SK-N-SH (cell line): ENCODE measurements at regions not wholly inside any gene's neighbourhood (a gene's known extent, or its start where the extent isn't known, plus 50 kb on each side); places are given as distances from the start of the nearest gene placed in this dataset.

ENCODE experiments used
- CTCF ChIA-PET: fragments of 300-600, 350-600 bp; formaldehyde crosslinking; extraction: SDS; loops from one replicate; lab custom pipeline; 2021; lab: Yijun Ruan, JAX
- POLR2A ChIA-PET: fragments of 350-600 bp; sonication (Branson Sonifier 250); formaldehyde crosslinking; extraction: SDS; loops from one replicate; lab custom pipeline; 2020; ENCODE audit warnings: antibody characterized with exemption, inconsistent platforms; lab: Yijun Ruan, JAX
- DNase-seq: peaks from one replicate; pipeline ENCODE4 v3.0.0; 2012
- H2AFZ ChIP-seq: fragments of 200-600 bp; sonication (generic); 2 replicates; pipeline ENCODE4 v1.8.1; 2016; ENCODE audit warnings: antibody characterized with exemption, mild to moderate bottlenecking, low read depth
- H3F3A ChIP-seq: fragments of 200-600 bp; sonication (generic); replicated peaks from 2 replicates; pipeline ENCODE3; 2016; ENCODE audit warnings: antibody characterized with exemption, mild to moderate bottlenecking; ENCODE audit not compliant: insufficient read depth
- H3K27ac ChIP-seq, 2 experiments: fragments of 200-500 bp in 1 of 2; fragments of 200-600 bp in 1 of 2; sonication (Bioruptor generic) in 1 of 2; sonication (generic), shearing (Covaris generic) in 1 of 2; 2 replicates each; pipeline versions ENCODE4 v1.5.1 to v1.6.1; 2014 to 2016; ENCODE audit warnings: low read depth in 2 of 2, inconsistent platforms in 1 of 2, low read length in 1 of 2, mild to moderate bottlenecking in 1 of 2, mixed read lengths in 1 of 2
- H3K27me3 ChIP-seq: fragments of 200-600 bp; sonication (generic), shearing (Covaris generic); 2 replicates; pipeline ENCODE4 v1.6.1; 2016; ENCODE audit warnings: mixed run types; ENCODE audit not compliant: insufficient read depth
- H3K36me3 ChIP-seq, 2 experiments: fragments of 200-500 bp in 1 of 2; fragments of 200-600 bp in 1 of 2; sonication (Bioruptor generic) in 1 of 2; sonication (generic) in 1 of 2; replicated peaks in 1 of 2; 2 replicates each; pipeline versions ENCODE3 to v1.5.1; 2014 to 2016; ENCODE audit warnings: low read length in 1 of 2, mild to moderate bottlenecking in 1 of 2; ENCODE audit not compliant: insufficient read depth in 2 of 2, control insufficient read depth in 1 of 2
- H3K4me1 ChIP-seq, 2 experiments: fragments of 200-500 bp in 1 of 2; fragments of 200-600 bp in 1 of 2; sonication (Bioruptor generic) in 1 of 2; sonication (generic), shearing (Covaris generic) in 1 of 2; 2 replicates each; pipeline versions ENCODE4 v1.5.1 to v1.6.1; 2014 to 2016; ENCODE audit warnings: low read depth in 1 of 2, low read length in 1 of 2, mixed run types in 1 of 2; ENCODE audit not compliant: insufficient read depth in 2 of 2, control insufficient read depth in 1 of 2
- H3K4me2 ChIP-seq: fragments of 200-600 bp; sonication (generic), shearing (Covaris generic); 2 replicates; pipeline ENCODE4 v1.6.1; 2017; ENCODE audit warnings: mixed run types
- H3K4me3 ChIP-seq, 2 experiments: fragments of 200-500 bp in 1 of 2; fragments of 200-600 bp in 1 of 2; sonication (Bioruptor generic) in 1 of 2; sonication (generic), shearing (Covaris generic) in 1 of 2; 2 replicates each; pipeline versions ENCODE4 v1.5.1 to v1.8.1; 2014 to 2016; ENCODE audit warnings: low read depth in 2 of 2, inconsistent platforms in 1 of 2, low read length in 1 of 2, mild to moderate bottlenecking in 1 of 2, mixed read lengths in 1 of 2, moderate library complexity in 1 of 2
- H3K79me2 ChIP-seq: fragments of 200-600 bp; sonication (generic); 2 replicates; pipeline ENCODE4 v1.8.1; 2017; ENCODE audit warnings: mild to moderate bottlenecking; ENCODE audit not compliant: insufficient read depth
- H3K9ac ChIP-seq: fragments of 200-600 bp; sonication (generic); 2 replicates; pipeline ENCODE4 v1.6.1; 2017; ENCODE audit warnings: mixed run types
- H3K9me2 ChIP-seq: fragments of 200-600 bp; sonication (generic); 2 replicates; pipeline ENCODE4 v1.6.1; 2017; ENCODE audit warnings: mixed run types
- H3K9me3 ChIP-seq: fragments of 200-600 bp; sonication (generic); 2 replicates; pipeline ENCODE4 v1.6.1; 2017; ENCODE audit warnings: mixed run types, mild to moderate bottlenecking, moderate library complexity
- H4K20me1 ChIP-seq: fragments of 200-600 bp; sonication (generic); 2 replicates; pipeline ENCODE4 v1.6.1; 2017; ENCODE audit warnings: mild to moderate bottlenecking, mixed run types; ENCODE audit not compliant: insufficient read depth
- CHD2 ChIP-seq: fragments of 150-350 bp; IDR thresholded peaks from 2 replicates; pipeline ENCODE4 v1.6.1; 2018; ENCODE audit warnings: low read length; ENCODE audit not compliant: partially characterized antibody
- CTCF ChIP-seq: fragments of 200-600 bp; sonication (generic); IDR thresholded peaks from 2 replicates; pipeline ENCODE4 v1.6.1; 2017; ENCODE audit warnings: antibody characterized with exemption, mild to moderate bottlenecking, moderate library complexity
- EP300 ChIP-seq, 2 experiments: IDR thresholded peaks; 2 replicates each; pipeline versions ENCODE4 v1.4.0 to v1.6.1; 2012; ENCODE audit warnings: borderline replicate concordance in 1 of 2, low read depth in 1 of 2, low read length in 1 of 2
- EZH2phosphoT487 ChIP-seq: fragments of 200-600 bp; sonication (generic); IDR thresholded peaks from 2 replicates; pipeline ENCODE4 v1.6.1; 2017; ENCODE audit warnings: low read depth, mixed run types, mild to moderate bottlenecking, antibody characterized with exemption, moderate library complexity, borderline replicate concordance
- FOXM1 ChIP-seq: IDR thresholded peaks from 2 replicates; pipeline ENCODE4 v1.4.0; 2012; ENCODE audit warnings: low read depth, mild to moderate bottlenecking
- GATA2 ChIP-seq: sonication (generic); formaldehyde crosslinking; IDR thresholded peaks from 2 replicates; pipeline ENCODE4 v1.5.0; 2020; ENCODE audit warnings: mild to moderate bottlenecking, missing genetic modification reagents
- MXI1 ChIP-seq: IDR thresholded peaks from 2 replicates; pipeline ENCODE4 v1.6.1; 2012; ENCODE audit warnings: mild to moderate bottlenecking, low read depth, low read length, improper control_type of control experiment
- PBX3 ChIP-seq: IDR thresholded peaks from 2 replicates; pipeline ENCODE4; 2012
- RAD21 ChIP-seq: IDR thresholded peaks from 2 replicates; pipeline ENCODE4 v1.6.1; 2012; ENCODE audit warnings: mild to moderate bottlenecking, low read length
- RCOR1 ChIP-seq: fragments of 150-350 bp; IDR thresholded peaks from 2 replicates; pipeline ENCODE4 v1.6.1; 2017; ENCODE audit warnings: antibody characterized with exemption, low read length
- REST ChIP-seq: IDR thresholded peaks from 2 replicates; pipeline ENCODE4 v1.6.1; 2012; ENCODE audit warnings: mild to moderate bottlenecking, low read depth, low read length, moderate library complexity
- RFX5 ChIP-seq: IDR thresholded peaks from 2 replicates; pipeline ENCODE4 v1.6.1; 2012; ENCODE audit warnings: mild to moderate bottlenecking, improper control_type of control experiment, low read length
- SIN3A ChIP-seq: IDR thresholded peaks from 2 replicates; pipeline ENCODE4 v1.6.1; 2012; ENCODE audit warnings: low read depth, mild to moderate bottlenecking, low read length, moderate library complexity, borderline replicate concordance
- SMC3 ChIP-seq: IDR thresholded peaks from 2 replicates; pipeline ENCODE4 v1.6.1; 2012; ENCODE audit warnings: low read depth, low read length, improper control_type of control experiment
- TEAD4 ChIP-seq: IDR thresholded peaks from 2 replicates; pipeline ENCODE4 v1.4.0; 2012; ENCODE audit warnings: mild to moderate bottlenecking, borderline replicate concordance; ENCODE audit not compliant: insufficient read depth
- USF2 ChIP-seq: fragments of 150-350 bp; IDR thresholded peaks from 2 replicates; pipeline ENCODE4 v1.6.1; 2017; ENCODE audit warnings: antibody characterized with exemption, low read length, low read depth, borderline replicate concordance
- WGBS: methylation state at CpG from one replicate; pipeline ENCODE4 v1.1.6; 2017; ENCODE audit warnings: low lambda C conversion rate; 5-methylcytosine and 5-hydroxymethylcytosine counted together
- TF ChIP-seq, protein P1 (sequence below): IDR thresholded peaks from 2 replicates; pipeline ENCODE4 v1.4.0; 2012; ENCODE audit warnings: low read depth

GRCh38 chr21:31580866-31581276, 78.6 kb upstream of the SOD1 start:
- peak; percentile 68 for DNase-seq
- no peaks in the 10 kb centered on the region for H3K79me2 ChIP-seq
- POLR2A ChIA-PET = no interaction called here
- no peaks in the 10 kb centered on the region for H3K9me3 ChIP-seq
- TF ChIP-seq RCOR1 (no peak), EP300 (IDR thresholded peaks at IDR 0.05; ENCODE audit: borderline replicate concordance in 1 of 2, low read depth in 1 of 2, low read length in 1 of 2) (no peak), FOXM1 (no peak), TEAD4 (no peak), CTCF (peak; percentile 83), PBX3 (no peak), EZH2phosphoT487 (no peak), RFX5 (no peak), SMC3 (peak; percentile 92), CHD2 (no peak), MXI1 (no peak), USF2 (no peak), REST (no peak), SIN3A (no peak), GATA2 (no peak), RAD21 (peak; percentile 91)
- TF ChIP-seq, protein P1, sequence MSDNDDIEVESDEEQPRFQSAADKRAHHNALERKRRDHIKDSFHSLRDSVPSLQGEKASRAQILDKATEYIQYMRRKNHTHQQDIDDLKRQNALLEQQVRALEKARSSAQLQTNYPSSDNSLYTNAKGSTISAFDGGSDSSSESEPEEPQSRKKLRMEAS = no peak
- TF ChIP-seq, all 33 proteins: peak for 3
- Histone ChIP-seq H3K27ac (no peak overlapping the region), H3K27me3 (no peaks in the 10 kb centered on the region), H3K9ac (no peak overlapping the region), H3F3A (no peaks in the 10 kb centered on the region), H3K9me2 (no peaks in the 10 kb centered on the region), H3K36me3 (no peaks in the 10 kb centered on the region), H2AFZ (no peak overlapping the region), H3K4me1 (no peaks in the 10 kb centered on the region), H3K4me3 (no peak overlapping the region; a peak in 1 of 4 replicates), H4K20me1 (no peaks in the 10 kb centered on the region), H3K4me2 (no peak overlapping the region)
- CTCF ChIA-PET = interaction anchor here (0.6 to 12.2 kb wide), 86 partner anchors 9 to 610 kb away, joined by 3 to 169 read pairs (median 5); partner anchors contain the start of gene TIAM1
- WGBS = 17% methylated on average over 2 of the region's 3 CpGs
